Glutamatergic neuron (in vitro differentiated cells): ENCODE measurements at regions not wholly inside any gene's neighbourhood (a gene's known extent, or its start where the extent isn't known, plus 50 kb on each side); places are given as distances from the start of the nearest gene placed in this dataset.

Experiments used
- DNase-seq: peaks from one replicate; pipeline ENCODE4 v3.0.0; 2022
- H3K27ac Mint-ChIP-seq: one replicate; pipeline ENCODE4 v1.8.0; 2020; ENCODE audit warnings: mild to moderate bottlenecking, mixed read lengths, inconsistent platforms; ENCODE audit not compliant: unreplicated experiment
- H3K27me3 Mint-ChIP-seq: one replicate; pipeline ENCODE4 v1.8.0; 2020; ENCODE audit warnings: mild to moderate bottlenecking, moderate library complexity, mixed read lengths, inconsistent platforms; ENCODE audit not compliant: unreplicated experiment
- H3K36me3 Mint-ChIP-seq: one replicate; pipeline ENCODE4 v1.8.0; 2020; ENCODE audit warnings: mild to moderate bottlenecking, mixed read lengths, inconsistent platforms; ENCODE audit not compliant: unreplicated experiment
- H3K4me1 Mint-ChIP-seq: one replicate; pipeline ENCODE4 v1.8.0; 2020; ENCODE audit warnings: mild to moderate bottlenecking, low read depth, mixed read lengths, inconsistent platforms; ENCODE audit not compliant: unreplicated experiment
- H3K4me3 Mint-ChIP-seq: one replicate; pipeline ENCODE4 v1.8.0; 2020; ENCODE audit warnings: mild to moderate bottlenecking, mixed read lengths, inconsistent platforms; ENCODE audit not compliant: unreplicated experiment
- H3K9me3 Mint-ChIP-seq: one replicate; pipeline ENCODE4 v1.8.0; 2020; ENCODE audit warnings: mild to moderate bottlenecking, moderate library complexity, mixed read lengths, inconsistent platforms; ENCODE audit not compliant: unreplicated experiment
- CTCF ChIP-seq: fragments of 200-600 bp; sonication (generic); IDR thresholded peaks from one replicate; pipeline ENCODE4 v1.5.0; 2021; ENCODE audit not compliant: partially characterized antibody, unreplicated experiment

GRCh38 chr1:170377896-170378634 is 153.9 kb upstream of the GORAB start:
- Mint-ChIP-seq H3K9me3 (peaks cover 1% of the 10 kb centered on the region), H3K27ac (no peak overlapping the region), H3K36me3 (no peaks in the 10 kb centered on the region), H3K4me3 (no peak overlapping the region), H3K27me3 (peaks cover 3% of the 10 kb centered on the region), H3K4me1 (no peaks in the 10 kb centered on the region)
- no peak for DNase-seq
- TF ChIP-seq CTCF = no peak

- TF ChIP-seq CTCF = no peak
- H3K36me3 Mint-ChIP-seq = no peaks in the 10 kb centered on the region
- no peak overlapping the region for H3K4me3 Mint-ChIP-seq
- no peaks in the 10 kb centered on the region for H3K4me1 Mint-ChIP-seq
- no peak overlapping the region for H3K27ac Mint-ChIP-seq
- H3K27me3 Mint-ChIP-seq = no peaks in the 10 kb centered on the region
- no peaks in the 10 kb centered on the region for H3K9me3 Mint-ChIP-seq
- no peak for DNase-seq
Measured at GRCh38 chr1:170385750-170386149, 146.2 kb upstream of the GORAB start.

GRCh38 chr1:170388489-170388888 is 143.5 kb upstream of the GORAB start:
- no peaks in the 10 kb centered on the region for H3K27me3 Mint-ChIP-seq
- no peak overlapping the region for H3K27ac Mint-ChIP-seq
- DNase-seq = no peak
- H3K36me3 Mint-ChIP-seq = no peaks in the 10 kb centered on the region
- TF ChIP-seq CTCF = no peak
- H3K4me3 Mint-ChIP-seq = no peak overlapping the region
- no peaks in the 10 kb centered on the region for H3K4me1 Mint-ChIP-seq
- no peaks in the 10 kb centered on the region for H3K9me3 Mint-ChIP-seq

- Mint-ChIP-seq H3K9me3 (no peaks in the 10 kb centered on the region), H3K27me3 (no peaks in the 10 kb centered on the region), H3K4me1 (no peaks in the 10 kb centered on the region), H3K36me3 (no peaks in the 10 kb centered on the region), H3K27ac (no peak overlapping the region), H3K4me3 (no peak overlapping the region)
- DNase-seq = no peak
- TF ChIP-seq CTCF = no peak
Measured at GRCh38 chr1:170395149-170395548, 136.8 kb upstream of the GORAB start.

GRCh38 chr1:170397061-170397460 is 134.9 kb upstream of the GORAB start:
- Mint-ChIP-seq H3K27ac (no peak overlapping the region), H3K4me3 (no peak overlapping the region), H3K9me3 (no peaks in the 10 kb centered on the region), H3K4me1 (no peaks in the 10 kb centered on the region), H3K27me3 (no peaks in the 10 kb centered on the region), H3K36me3 (no peaks in the 10 kb centered on the region)
- DNase-seq = no peak
- no peak for TF ChIP-seq CTCF
